NOMO-1 treated with dmso at 0.1 percent for 144 hours (cell line): ENCODE measurements at regions not wholly inside any gene's neighbourhood (a gene's known extent, or its start where the extent isn't known, plus 50 kb on each side); places are given as distances from the start of the nearest gene placed in this dataset.
"Not testable (repeated sequence)": the region's sequence is repeated elsewhere in the genome, so short reads cannot be mapped to it uniquely, and the experiment has no call there.

Experiments
- DNase-seq: peaks from one replicate; lab custom pipeline; 2025; ENCODE audit not compliant: unreplicated experiment; lab: John Stamatoyannopoulos, UW

GRCh38 chr2:111606632-111607031 lies 277.4 kb downstream of the ANAPC1 start:
- not testable (repeated sequence) for DNase-seq

DNA sequence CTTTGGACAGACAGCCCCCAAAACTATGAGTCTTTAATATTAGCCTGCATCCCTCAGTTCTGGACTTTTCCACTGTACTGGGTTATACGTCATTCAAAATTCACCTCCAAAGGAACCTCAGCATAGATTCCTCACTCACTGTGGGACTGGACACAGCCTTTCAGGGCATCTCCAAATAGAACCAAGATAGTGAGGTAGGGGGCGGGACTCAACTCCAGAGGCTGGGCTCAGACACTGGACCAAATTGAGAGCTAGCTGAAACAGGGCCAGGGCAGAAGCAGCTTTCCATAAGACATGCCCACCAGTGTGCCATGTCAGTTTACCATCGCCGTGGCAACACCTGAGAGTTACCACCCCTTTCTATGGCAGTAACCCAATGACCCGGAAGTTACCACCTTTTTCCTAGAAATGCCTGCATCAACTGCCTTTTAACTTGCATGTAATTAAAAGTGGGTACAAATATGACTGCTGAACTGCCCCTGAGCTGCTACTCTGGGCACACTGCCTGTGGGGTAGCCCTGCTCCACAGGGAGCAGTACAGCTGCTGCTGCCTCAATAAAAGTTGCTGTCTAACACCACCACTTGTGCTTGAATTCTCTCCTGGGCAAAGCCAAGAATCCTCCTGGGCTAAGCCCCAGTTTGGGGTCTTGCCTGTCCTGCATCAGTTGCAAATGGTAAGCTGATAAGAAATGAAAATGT lies 274.7 kb downstream of the ANAPC1 start:
- not testable (repeated sequence) for DNase-seq

GRCh38 chr2:111610035-111610434 lies 274.0 kb downstream of the ANAPC1 start:
- not testable (repeated sequence) for DNase-seq

- no peak for DNase-seq
Measured at GRCh38 chr2:111616651-111617218, 267.3 kb downstream of the ANAPC1 start.

DNA sequence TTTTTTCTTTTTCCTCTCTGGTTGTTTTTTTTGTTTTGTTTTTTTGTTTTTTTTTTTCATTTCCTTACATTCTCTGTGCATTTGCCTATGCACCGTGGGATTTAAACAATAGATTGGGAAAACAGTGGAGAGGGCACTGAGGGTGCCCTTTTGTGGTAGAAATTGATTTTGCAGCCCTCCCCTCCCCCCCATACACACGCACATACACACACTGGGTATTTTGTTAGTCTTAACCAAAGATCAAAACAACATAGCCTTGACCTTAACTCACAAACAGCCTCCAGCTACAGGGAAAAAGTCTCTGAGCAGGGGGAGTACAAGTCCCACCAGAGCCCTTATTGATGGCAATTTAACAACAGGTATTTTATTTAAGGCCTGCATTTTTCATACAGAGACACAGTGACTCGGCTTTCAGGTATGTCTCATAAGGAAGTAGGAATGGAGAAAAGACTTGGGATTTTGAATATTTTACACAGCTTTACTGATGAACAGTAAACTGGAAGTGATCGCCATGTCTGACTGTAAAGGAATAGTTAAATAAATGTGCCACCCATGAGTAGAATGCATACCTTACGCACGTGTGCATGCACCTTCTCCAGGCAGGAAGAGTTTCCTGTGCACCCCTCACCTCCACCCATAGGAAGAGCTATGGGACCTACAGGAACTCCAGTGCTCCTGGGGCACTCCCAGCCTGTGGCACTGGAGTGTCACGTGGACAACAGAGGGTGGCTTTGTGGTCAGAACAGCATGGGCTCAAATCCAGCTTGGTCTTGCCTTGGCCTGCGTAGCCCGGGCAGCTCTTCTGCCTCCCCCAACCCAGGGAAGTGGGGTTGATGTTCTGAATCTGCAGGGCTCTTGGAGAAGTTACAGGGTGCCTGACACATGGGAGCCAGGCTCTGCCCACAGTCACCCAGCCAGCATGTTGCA lies 266.4 kb downstream of the ANAPC1 start:
- no peak for DNase-seq

DNA sequence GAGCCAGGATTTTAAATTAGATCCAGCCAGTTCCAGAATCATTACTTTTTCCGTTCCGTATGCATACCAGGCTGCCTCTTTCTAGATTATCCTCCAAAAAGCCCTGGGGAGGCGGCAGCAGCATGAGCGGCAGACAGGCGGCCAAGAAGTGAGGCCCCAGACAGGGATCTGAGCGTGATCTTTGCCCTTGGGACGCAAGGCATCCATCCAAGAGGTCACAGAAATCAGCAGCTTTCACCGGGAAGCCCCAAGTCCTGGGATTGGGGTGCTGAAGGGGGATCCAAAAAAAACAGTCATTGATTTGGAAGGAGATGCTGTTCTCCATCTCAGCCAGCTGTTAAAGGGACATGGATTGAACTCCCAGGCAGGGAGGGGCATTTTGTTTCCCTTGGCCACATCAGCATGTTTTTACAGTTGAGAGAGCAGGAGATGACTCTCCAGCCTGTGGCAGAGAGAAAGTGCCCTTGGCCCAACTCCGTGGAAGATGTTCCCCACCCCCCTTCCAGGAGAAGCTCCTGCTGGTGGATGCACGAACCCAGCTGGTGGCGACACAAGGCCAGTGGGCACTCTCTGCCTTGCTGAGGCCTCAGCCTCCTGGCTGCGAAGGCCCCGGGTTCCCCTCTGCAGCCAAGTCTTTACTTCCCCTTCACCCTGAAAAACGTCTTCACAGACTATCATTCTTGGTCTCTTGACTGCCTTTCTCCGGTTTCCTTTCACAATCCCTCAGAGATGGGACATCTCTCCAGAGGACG lies 265.6 kb downstream of the ANAPC1 start:
- peak; percentile 74 for DNase-seq

- peak; percentile 68 for DNase-seq
Measured at GRCh38 chr2:111618978-111619902, 264.8 kb downstream of the ANAPC1 start.

- DNase-seq: no peak
Measured at GRCh38 chr2:111620281-111620680, 263.7 kb downstream of the ANAPC1 start.

- DNase-seq: no peak
Measured at GRCh38 chr2:111622859-111623258, 261.1 kb downstream of the ANAPC1 start.

GRCh38 chr2:111623380-111623779 lies 260.6 kb downstream of the ANAPC1 start:
- no peak for DNase-seq

GRCh38 chr2:111624411-111625156 lies 259.4 kb downstream of the ANAPC1 start:
- peak; percentile 41 for DNase-seq

GRCh38 chr2:111625157-111625537 lies 258.8 kb downstream of the ANAPC1 start:
- peak; percentile 31 for DNase-seq

DNA sequence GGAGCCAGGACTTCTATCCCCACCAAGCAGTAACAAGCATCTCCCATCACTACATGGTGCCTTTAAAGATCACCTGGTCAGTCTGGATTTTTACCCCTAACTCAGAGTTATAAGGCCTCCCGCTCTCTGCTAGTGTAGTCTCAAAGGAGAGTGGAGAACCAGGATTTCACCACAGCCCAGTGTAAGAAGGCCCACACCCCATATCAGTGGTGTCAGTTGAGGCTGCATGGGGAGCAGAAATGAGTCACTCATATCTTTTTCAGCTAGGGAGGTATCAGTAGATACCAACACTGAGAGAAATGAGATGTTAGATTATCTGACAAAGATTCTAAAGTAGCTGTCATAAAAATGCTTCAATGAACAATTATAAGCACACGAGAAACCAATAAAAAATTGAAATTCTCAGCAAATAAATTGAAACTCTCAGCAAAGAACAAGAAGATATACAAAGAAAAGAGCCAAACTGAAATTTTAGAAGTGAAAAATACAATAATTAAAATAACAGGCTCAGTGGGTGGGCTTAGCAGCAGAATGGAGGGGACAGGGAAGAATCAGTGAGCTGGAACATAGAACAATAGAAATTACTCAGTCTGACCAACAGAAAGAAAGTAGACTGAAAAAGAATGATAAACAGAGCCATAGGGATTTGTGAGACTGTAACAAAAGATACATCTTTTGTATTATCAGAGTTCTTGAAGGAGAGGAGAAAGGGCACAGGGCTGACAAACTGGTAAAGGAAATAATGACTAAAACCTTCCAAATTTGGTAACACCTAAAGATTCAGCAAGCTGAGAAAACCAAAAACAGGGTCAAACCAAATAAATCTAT lies 257.7 kb downstream of the ANAPC1 start:
- DNase-seq: no peak

GRCh38 chr2:111626865-111627163 lies 257.2 kb downstream of the ANAPC1 start:
- DNase-seq: no peak

DNA sequence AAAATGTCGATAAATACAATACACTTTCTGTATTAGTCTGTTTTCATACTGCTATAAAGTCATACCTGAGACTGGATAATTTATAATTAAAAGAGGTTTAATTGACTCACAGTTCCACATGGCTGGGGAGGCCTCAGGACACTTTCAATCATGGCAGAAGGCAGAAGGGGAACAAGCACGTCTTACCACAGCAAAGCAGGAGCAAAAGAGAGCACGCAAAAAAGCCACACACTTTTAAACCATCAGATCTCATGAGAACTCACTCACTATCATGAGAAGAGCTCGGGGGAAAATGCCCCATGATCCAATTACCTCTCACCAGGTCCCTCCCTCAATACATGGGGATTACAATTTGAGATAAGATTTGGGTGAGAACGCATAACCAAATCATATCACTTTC lies 256.7 kb downstream of the ANAPC1 start:
- DNase-seq: no peak

DNA sequence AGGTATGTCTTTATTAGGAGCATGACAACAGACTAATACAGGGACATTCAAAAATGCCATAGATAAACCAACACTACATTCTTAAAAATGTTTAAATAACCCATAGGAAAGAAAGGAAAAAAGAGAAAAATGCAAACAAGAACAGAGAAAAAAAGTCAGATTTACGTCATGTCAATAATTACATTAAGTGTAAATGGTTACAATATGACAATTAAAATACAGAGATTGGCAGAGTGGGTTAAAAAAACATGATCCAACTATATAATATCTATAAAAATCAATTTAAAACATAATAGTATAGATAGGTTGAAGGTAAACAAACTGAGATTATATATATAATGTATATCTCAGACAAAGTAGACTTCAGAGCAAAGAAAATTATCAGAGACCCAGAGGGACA lies 255.8 kb downstream of the ANAPC1 start:
- no peak for DNase-seq

GRCh38 chr2:111629983-111630382 lies 254.0 kb downstream of the ANAPC1 start:
- DNase-seq: no peak

DNA sequence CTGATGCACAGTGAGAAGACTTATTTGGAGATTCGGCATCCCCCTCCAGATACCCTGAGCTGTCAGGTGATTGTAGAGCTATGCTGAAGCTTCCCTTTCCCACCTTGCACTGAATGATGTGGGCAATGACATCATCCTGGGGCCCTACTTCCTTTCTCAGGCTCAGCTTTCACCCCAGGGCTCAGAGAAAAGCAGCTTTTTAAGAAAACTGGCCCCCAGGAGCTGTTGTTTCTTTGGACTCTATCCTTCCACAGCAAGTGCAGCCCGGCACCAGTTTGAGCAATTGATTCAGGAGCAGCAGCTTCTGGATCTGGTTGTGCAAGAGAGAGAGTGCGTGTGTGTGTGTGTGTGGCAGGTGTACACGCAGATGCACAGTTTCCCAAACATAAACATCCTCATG lies 251.3 kb downstream of the ANAPC1 start:
- no peak for DNase-seq

DNA sequence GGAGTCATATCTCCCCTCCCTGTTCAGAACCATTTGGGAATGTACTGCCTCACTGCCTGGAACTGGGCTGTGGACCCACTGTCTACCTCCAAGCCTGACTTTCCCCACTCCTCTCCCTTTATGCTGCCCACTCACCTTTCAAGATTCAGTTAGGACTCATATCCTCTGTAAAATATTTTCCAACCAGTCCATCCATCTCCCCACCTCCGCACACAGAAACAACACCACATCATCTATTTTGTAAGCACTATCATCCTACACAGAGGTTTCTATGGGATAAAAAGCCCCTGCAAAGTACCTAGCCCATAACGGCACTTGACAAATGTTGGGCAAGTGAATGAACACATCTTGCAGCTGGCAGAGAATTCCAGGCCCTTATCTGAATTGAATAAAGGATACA lies 250.8 kb downstream of the ANAPC1 start:
- no peak for DNase-seq
